Transverse colon (tissue), 4 donors: ENCODE measurements at regions not wholly inside any gene's neighbourhood (a gene's known extent, or its start where the extent isn't known, plus 50 kb on each side); places are given as distances from the start of the nearest gene placed in this dataset.
A peak's percentile ranks its signal among the peaks of the same experiment; 100 is the strongest.

Experiments used
- DNase-seq: peaks from one replicate; pipeline ENCODE4 v3.0.0-alpha.2; 2019
- H3K27ac ChIP-seq, 4 donors: fragments of 200-600 bp; sonication (generic); 2 replicates each; pipeline ENCODE4 v1.5.1; 2016 to 2018; ENCODE audit warnings: inconsistent platforms in 4 of 4
- H3K27me3 ChIP-seq: fragments of 200-600 bp; sonication (generic); 2 replicates; pipeline ENCODE4 v1.5.1; 2017; ENCODE audit warnings: inconsistent platforms
- H3K36me3 ChIP-seq, 4 donors: fragments of 200-600 bp; sonication (generic); 2 replicates each; pipeline ENCODE4 v1.5.1; 2017 to 2019; ENCODE audit warnings: inconsistent platforms in 4 of 4
- H3K4me1 ChIP-seq, 4 donors: fragments of 200-600 bp; sonication (generic); 2 replicates each; pipeline ENCODE4 v1.5.1; 2017 to 2020; ENCODE audit warnings: inconsistent platforms in 4 of 4
- H3K4me3 ChIP-seq, 4 donors: fragments of 200-600 bp; sonication (generic); 1 replicate in 1 of 4; 2 replicates in 3 of 4; pipeline versions ENCODE4 v1.5.1 to v1.6.1; 2017 to 2019; ENCODE audit warnings: inconsistent platforms in 4 of 4
- H3K9me3 ChIP-seq, 2 donors: fragments of 200-600 bp; sonication (generic); 2 replicates each; pipeline ENCODE4 v1.5.1; 2017 to 2019; ENCODE audit warnings: inconsistent platforms in 2 of 2
- CTCF ChIP-seq, 5 experiments: fragments of 200-600 bp in 3 of 5; fragments of 450-650 bp in 2 of 5; sonication (generic) in 3 of 5; IDR thresholded peaks; 1 replicate in 2 of 5; 2 replicates in 3 of 5; pipeline ENCODE4 v1.5.1; 2016 to 2017; ENCODE audit warnings: antibody characterized with exemption in 5 of 5, inconsistent platforms in 3 of 5, mild to moderate bottlenecking in 2 of 5, moderate library complexity in 1 of 5
- EP300 ChIP-seq: sonication (generic); formaldehyde crosslinking; IDR thresholded peaks from one replicate; pipeline ENCODE4 v1.6.1; 2017; ENCODE audit warnings: antibody characterized with exemption, low read depth
- POLR2A ChIP-seq: fragments of 450-650 bp; IDR thresholded peaks from one replicate; pipeline ENCODE4 v1.6.1; 2016; ENCODE audit warnings: antibody characterized with exemption, mild to moderate bottlenecking, moderate library complexity
- POLR2AphosphoS5 ChIP-seq, 3 donors: sonication (generic); formaldehyde crosslinking; IDR thresholded peaks; one replicate each; pipeline ENCODE4 v1.6.1; 2016; ENCODE audit warnings: antibody characterized with exemption in 3 of 3
- WGBS, 2 donors: methylation state at CpG; one replicate each; pipeline ENCODE4 v1.1.5; 2018; ENCODE audit warnings: low coverage in 1 of 2; 5-methylcytosine and 5-hydroxymethylcytosine counted together
- in situ Hi-C, 4 donors: fragments of 200-750 bp; cut with MboI; loops; one replicate each; pipeline versions ENCODE4 v1.15.0 to v1.15.1; 2017; ENCODE audit warnings: low sequenced_read_pairs in 3 of 4, low pct_ligation_motif_present in 1 of 4, low pct_unique_long_range_greater_than_20kb in 1 of 4
- intact Hi-C: fragments of 100-400 bp; cut with DNase I; formaldehyde crosslinking; loops from one replicate; pipeline ENCODE4 v1.15.1; 2023; ENCODE audit warnings: low total_unique reads

- in situ Hi-C loops, result no loop called here
- Histone ChIP-seq H3K4me1 (no peaks in the 10 kb centered on the region), H3K36me3 (no peaks in the 10 kb centered on the region), H3K27ac (no peak overlapping the region), H3K27me3 (no peaks in the 10 kb centered on the region), H3K9me3 (no peaks in the 10 kb centered on the region), H3K4me3 (no peak overlapping the region)
- TF ChIP-seq EP300 (no peak), CTCF (IDR thresholded peaks at IDR 0.05) (no peak), POLR2A (no peak), POLR2AphosphoS5 (IDR thresholded peaks at IDR 0.05) (no peak)
- intact Hi-C loops, result no loop called here
- no peak for DNase-seq
These were observed 146.7 kb upstream of the SP4 start for GRCh38 chr7:21281193-21281592.

- in situ Hi-C loops (no loop called here), intact Hi-C loops (no loop called here)
- no peak for TF ChIP-seq CTCF (IDR thresholded peaks at IDR 0.05)
- TF ChIP-seq POLR2A, result no peak
- no peak for TF ChIP-seq POLR2AphosphoS5 (IDR thresholded peaks at IDR 0.05)
- TF ChIP-seq EP300, result no peak
- Histone ChIP-seq H3K36me3 (no peaks in the 10 kb centered on the region), H3K9me3 (no peaks in the 10 kb centered on the region), H3K4me3 (no peak overlapping the region), H3K4me1 (no peaks in the 10 kb centered on the region), H3K27me3 (peaks cover 2% of the 10 kb centered on the region), H3K27ac (no peak overlapping the region)
- no peak for DNase-seq
- WGBS, 2 donors, result 89 to 96% methylated on average over 3 of the region's 3 CpGs
These were observed 134.1 kb upstream of the SP4 start for GRCh38 chr7:21293771-21294170.

- in situ Hi-C loops (no loop called here), intact Hi-C loops (no loop called here)
- no peak for DNase-seq
- H3K36me3 ChIP-seq, result no peaks in the 10 kb centered on the region
- peaks cover 5% of the 10 kb centered on the region for H3K27me3 ChIP-seq
- no peaks in the 10 kb centered on the region for H3K4me1 ChIP-seq
- no peak overlapping the region for H3K4me3 ChIP-seq
- 85 to 92% methylated on average over 5 of the region's 5 CpGs for WGBS, 2 donors
- no peaks in the 10 kb centered on the region for H3K9me3 ChIP-seq
- H3K27ac ChIP-seq, result no peak overlapping the region
- no peak for TF ChIP-seq EP300
- TF ChIP-seq POLR2AphosphoS5 (IDR thresholded peaks at IDR 0.05), result no peak
- TF ChIP-seq POLR2A, result no peak
- TF ChIP-seq CTCF (IDR thresholded peaks at IDR 0.05), result no peak
These were observed 128.1 kb upstream of the SP4 start for GRCh38 chr7:21299766-21300165.

GRCh38 chr7:21300692-21301091 is 127.2 kb upstream of the SP4 start:
- DNase-seq, result no peak
- in situ Hi-C loops, result no loop called here
- H3K4me1 ChIP-seq, result no peaks in the 10 kb centered on the region
- H3K36me3 ChIP-seq, result no peaks in the 10 kb centered on the region
- intact Hi-C loops, result no loop called here
- no peaks in the 10 kb centered on the region for H3K9me3 ChIP-seq
- no peak overlapping the region for H3K27ac ChIP-seq
- TF ChIP-seq POLR2AphosphoS5 (IDR thresholded peaks at IDR 0.05) (no peak), CTCF (IDR thresholded peaks at IDR 0.05) (peak in 1 of 5 experiments; percentile 6), EP300 (no peak)
- no peak overlapping the region for H3K4me3 ChIP-seq
- 76% methylated on average over 2 of the region's 2 CpGs for WGBS, 2 donors
- peaks cover 5% of the 10 kb centered on the region for H3K27me3 ChIP-seq
